Lung (tissue), 11 donors: ENCODE measurements at regions not wholly inside any gene's neighbourhood (a gene's known extent, or its start where the extent isn't known, plus 50 kb on each side); places are given as distances from the start of the nearest gene placed in this dataset.
A peak's percentile ranks its signal among the peaks of the same experiment; 100 is the strongest.

Experiments
- ATAC-seq: fragments of 200-7000 bp; cut with Tn5 transposase; one replicate; pipeline ENCODE4 v1.9.1; 2020; ENCODE audit warnings: moderate number of reproducible peaks; ENCODE audit not compliant: insufficient read depth, low FRiP score
- DNase-seq, 3 donors: peaks; one replicate each; pipeline ENCODE4 v3.0.0-alpha.2; 2013 to 2017
- H3K27ac ChIP-seq, 2 donors: one replicate each; pipeline ENCODE4 v1.5.1; 2013; ENCODE audit warnings: mild to moderate bottlenecking in 2 of 2, moderate library complexity in 2 of 2, control low read depth in 1 of 2, inconsistent platforms in 1 of 2, low read depth in 1 of 2, low read length in 1 of 2
- H3K27me3 ChIP-seq, 3 donors: one replicate each; pipeline ENCODE4 v1.5.1; 2013; ENCODE audit warnings: low read length in 2 of 3; ENCODE audit not compliant: control insufficient read depth in 3 of 3, insufficient read depth in 3 of 3
- H3K36me3 ChIP-seq, 4 donors: one replicate each; pipeline ENCODE4 v1.5.1; 2013; ENCODE audit warnings: low read length in 4 of 4, mild to moderate bottlenecking in 1 of 4, moderate library complexity in 1 of 4; ENCODE audit not compliant: control insufficient read depth in 4 of 4, insufficient read depth in 4 of 4
- H3K4me1 ChIP-seq, 5 donors: one replicate each; pipeline ENCODE4 v1.5.1; 2013; ENCODE audit warnings: low read length in 5 of 5, mild to moderate bottlenecking in 2 of 5, moderate library complexity in 1 of 5; ENCODE audit not compliant: control insufficient read depth in 5 of 5, insufficient read depth in 5 of 5
- H3K4me3 ChIP-seq: one replicate; pipeline ENCODE4 v1.5.1; 2013; ENCODE audit warnings: mild to moderate bottlenecking, control low read depth, moderate library complexity
- H3K9ac ChIP-seq, 2 donors: one replicate each; pipeline ENCODE4 v1.5.1; 2013; ENCODE audit warnings: low read length in 2 of 2, control low read depth in 1 of 2; ENCODE audit not compliant: insufficient read depth in 1 of 2
- H3K9me3 ChIP-seq, 4 donors: one replicate each; pipeline ENCODE4 v1.5.1; 2013; ENCODE audit warnings: low read length in 3 of 4, mild to moderate bottlenecking in 1 of 4, moderate library complexity in 1 of 4; ENCODE audit not compliant: control insufficient read depth in 4 of 4, insufficient read depth in 3 of 4
- CTCF ChIP-seq: IDR thresholded peaks from 2 replicates; pipeline ENCODE4 v1.5.1; 2012; ENCODE audit warnings: mild to moderate bottlenecking; ENCODE audit errors: control extremely low read depth, extremely low read depth
- WGBS, 2 donors: extraction: QIAGEN DNeasy Blood & Tissue Kit; methylation state at CpG; one replicate each; pipeline ENCODE4 v1.1.7; 2013; 5-methylcytosine and 5-hydroxymethylcytosine counted together
- donor health status: control.
- donor health status: control.
- donor health status: Bipolar disorder and iron deficiency.
- donor health status: healthy.
- donor health status: DM: yes; HTN: yes; CAD: no.

- no peaks in the 10 kb centered on the region for H3K4me1 ChIP-seq
- no peak for DNase-seq
- no peak overlapping the region for H3K9ac ChIP-seq
- TF ChIP-seq CTCF: no peak
- 93 to 94% methylated on average over 3 of the region's 3 CpGs for WGBS, 2 donors
- no peaks in the 10 kb centered on the region for H3K27me3 ChIP-seq
- peaks cover 0 to under 1% (median 0%) of the 10 kb centered on the region in 4 donors for H3K9me3 ChIP-seq
- ATAC-seq: no peak
- H3K36me3 ChIP-seq: no peaks in the 10 kb centered on the region
- no peak overlapping the region for H3K27ac ChIP-seq
- H3K4me3 ChIP-seq: no peak overlapping the region
Measured at GRCh38 chr10:8138471-8138870, 84.0 kb downstream of the GATA3 start.

- no peak for TF ChIP-seq CTCF
- H3K9me3 ChIP-seq: peaks cover 0 to 2% (median 0%) of the 10 kb centered on the region in 4 donors
- no peaks in the 10 kb centered on the region for H3K36me3 ChIP-seq
- no peak overlapping the region for H3K27ac ChIP-seq
- no peak overlapping the region for H3K9ac ChIP-seq
- DNase-seq (peak in 1 of 3 donors; percentile 22), ATAC-seq (no peak)
- 73 to 74% methylated on average over 4 of the region's 4 CpGs for WGBS, 2 donors
- H3K27me3 ChIP-seq: no peaks in the 10 kb centered on the region
- H3K4me1 ChIP-seq: no peaks in the 10 kb centered on the region
- no peak overlapping the region for H3K4me3 ChIP-seq
Measured at GRCh38 chr10:8144496-8144895, 90.0 kb downstream of the GATA3 start.

GRCh38 chr10:8146650-8147049 lies 92.2 kb downstream of the GATA3 start:
- Histone ChIP-seq H3K27me3 (peaks cover 0 to 2% (median 0%) of the 10 kb centered on the region in 3 donors), H3K9me3 (peaks cover 0 to 4% (median under 1%) of the 10 kb centered on the region in 4 donors), H3K9ac (no peak overlapping the region), H3K4me1 (no peaks in the 10 kb centered on the region), H3K36me3 (no peaks in the 10 kb centered on the region), H3K4me3 (no peak overlapping the region), H3K27ac (no peak overlapping the region)
- no peak for DNase-seq
- no peak for TF ChIP-seq CTCF
- WGBS, 2 donors: 75 to 77% methylated on average over 9 of the region's 9 CpGs
- no peak for ATAC-seq

- no peaks in the 10 kb centered on the region for H3K36me3 ChIP-seq
- H3K27me3 ChIP-seq: peaks cover 0 to 4% (median 3%) of the 10 kb centered on the region in 3 donors
- no peak for TF ChIP-seq CTCF
- DNase-seq: no peak
- H3K9ac ChIP-seq: no peak overlapping the region
- ATAC-seq: no peak
- WGBS, 2 donors: 85 to 89% methylated on average over 12 of the region's 12 CpGs
- H3K9me3 ChIP-seq: peaks cover 0 to 5% (median 0%) of the 10 kb centered on the region in 4 donors
- H3K4me1 ChIP-seq: no peaks in the 10 kb centered on the region
- no peak overlapping the region for H3K4me3 ChIP-seq
- H3K27ac ChIP-seq: no peak overlapping the region
Measured at GRCh38 chr10:8149991-8150390, 95.5 kb downstream of the GATA3 start.
